Neural cell (in vitro differentiated cells): ENCODE measurements at regions not wholly inside any gene's neighbourhood (a gene's known extent, or its start where the extent isn't known, plus 50 kb on each side); places are given as distances from the start of the nearest gene placed in this dataset.

Experiments
- H2AFZ ChIP-seq: fragments of 200-600, 300-800 bp; sonication (generic), shearing (Covaris generic); 2 replicates; pipeline ENCODE4 v1.6.0; 2014; ENCODE audit warnings: low read depth, mild to moderate bottlenecking, antibody characterized with exemption, low read length, moderate library complexity
- H3F3A ChIP-seq: fragments of 200-600 bp; shearing (Covaris generic); 2 replicates; pipeline ENCODE4 v1.6.1; 2016; ENCODE audit warnings: mild to moderate bottlenecking, moderate library complexity, mixed read lengths, antibody characterized with exemption, low read length; ENCODE audit not compliant: insufficient read depth, poor library complexity, severe bottlenecking
- H3K27ac ChIP-seq: fragments of 200-600, 300-800 bp; sonication (generic), shearing (Covaris generic); 2 replicates; pipeline ENCODE4 v1.5.1; 2014; ENCODE audit warnings: mild to moderate bottlenecking, low read length, moderate library complexity
- H3K27me3 ChIP-seq: fragments of 300-800, 200-600 bp; sonication (generic), shearing (Covaris generic); 2 replicates; pipeline ENCODE4 v1.6.0; 2014; ENCODE audit warnings: mild to moderate bottlenecking, low read depth, low read length, moderate library complexity; ENCODE audit not compliant: insufficient read depth
- H3K36me3 ChIP-seq: fragments of 300-800, 200-600 bp; sonication (generic), shearing (Covaris generic); 2 replicates; pipeline ENCODE4 v1.5.1; 2014; ENCODE audit warnings: mild to moderate bottlenecking, antibody characterized with exemption, low read length, moderate library complexity; ENCODE audit not compliant: insufficient read depth
- H3K4me2 ChIP-seq: fragments of 300-800, 200-600 bp; sonication (generic), shearing (Covaris generic); 2 replicates; pipeline ENCODE4 v1.6.0; 2014; ENCODE audit warnings: mild to moderate bottlenecking, low read length
- H3K4me3 ChIP-seq: fragments of 300-800, 200-600 bp; sonication (generic), shearing (Covaris generic); 2 replicates; pipeline ENCODE4 v1.5.1; 2014; ENCODE audit warnings: mild to moderate bottlenecking, low read length, moderate library complexity
- H3K79me2 ChIP-seq: fragments of 200-600 bp; shearing (Covaris generic); replicated peaks from 2 replicates; pipeline ENCODE4 v1.6.0; 2014; ENCODE audit warnings: mild to moderate bottlenecking, low read length, moderate library complexity; ENCODE audit not compliant: insufficient read depth
- H3K9ac ChIP-seq: fragments of 300-800, 200-600 bp; sonication (generic), shearing (Covaris generic); 2 replicates; pipeline ENCODE4 v1.6.1; 2016; ENCODE audit warnings: mild to moderate bottlenecking, low read length, mixed read lengths
- H3K9me2 ChIP-seq: fragments of 200-600 bp; shearing (Covaris generic); 2 replicates; pipeline ENCODE4 v1.6.1; 2016; ENCODE audit warnings: mild to moderate bottlenecking, low read length, mixed read lengths; ENCODE audit not compliant: insufficient read depth
- H3K9me3 ChIP-seq: fragments of 200-600, 300-800 bp; sonication (generic), shearing (Covaris generic); 2 replicates; pipeline ENCODE4 v1.6.1; 2016; ENCODE audit warnings: mild to moderate bottlenecking, mixed run types, low read length, moderate library complexity, mixed read lengths
- H4K20me1 ChIP-seq: fragments of 200-600 bp; shearing (Covaris generic); 2 replicates; pipeline ENCODE4 v1.6.1; 2016; ENCODE audit warnings: mild to moderate bottlenecking, mixed run types; ENCODE audit not compliant: insufficient read depth
- EP300 ChIP-seq: fragments of 450-650 bp; conservative IDR thresholded peaks from 2 replicates; pipeline ENCODE4 v1.6.1; 2014; ENCODE audit warnings: antibody characterized with exemption, mild to moderate bottlenecking, moderate library complexity; ENCODE audit not compliant: poor library complexity, severe bottlenecking
- EZH2 ChIP-seq: fragments of 200-600, 300-800 bp; shearing (Covaris generic), sonication (generic); IDR thresholded peaks from 2 replicates; pipeline ENCODE4 v1.6.1; 2014; ENCODE audit warnings: antibody characterized with exemption, low read length, borderline replicate concordance, mild to moderate bottlenecking; ENCODE audit not compliant: insufficient read depth, poor library complexity, severe bottlenecking
- MXI1 ChIP-seq: fragments of 450-650 bp; conservative IDR thresholded peaks from 2 replicates; pipeline ENCODE4 v1.6.1; 2014; ENCODE audit warnings: antibody characterized with exemption, mild to moderate bottlenecking; ENCODE audit not compliant: poor library complexity, severe bottlenecking
- POLR2AphosphoS5 ChIP-seq: IDR thresholded peaks from 2 replicates; pipeline ENCODE4 v1.6.1; 2012
- RAD21 ChIP-seq: fragments of 450-650 bp; conservative IDR thresholded peaks from 2 replicates; pipeline ENCODE4 v1.6.1; 2014; ENCODE audit warnings: antibody characterized with exemption, mild to moderate bottlenecking, moderate library complexity
- SMC3 ChIP-seq: fragments of 450-650 bp; conservative IDR thresholded peaks from 2 replicates; pipeline ENCODE4 v1.6.1; 2014; ENCODE audit warnings: antibody characterized with exemption, mild to moderate bottlenecking, moderate library complexity; ENCODE audit not compliant: poor library complexity
- TAF1 ChIP-seq: IDR thresholded peaks from 2 replicates; pipeline ENCODE4 v1.6.1; 2012; ENCODE audit warnings: low read depth
- TF ChIP-seq, protein P1 (sequence below): IDR thresholded peaks from 2 replicates; pipeline ENCODE4 v1.6.1; 2012; ENCODE audit warnings: borderline replicate concordance
- TF ChIP-seq, protein P2 (sequence below): fragments of 450-650 bp; IDR thresholded peaks from 2 replicates; pipeline ENCODE4 v1.5.1; 2014; ENCODE audit warnings: antibody characterized with exemption, mild to moderate bottlenecking, moderate library complexity; ENCODE audit not compliant: poor library complexity, severe bottlenecking

DNA sequence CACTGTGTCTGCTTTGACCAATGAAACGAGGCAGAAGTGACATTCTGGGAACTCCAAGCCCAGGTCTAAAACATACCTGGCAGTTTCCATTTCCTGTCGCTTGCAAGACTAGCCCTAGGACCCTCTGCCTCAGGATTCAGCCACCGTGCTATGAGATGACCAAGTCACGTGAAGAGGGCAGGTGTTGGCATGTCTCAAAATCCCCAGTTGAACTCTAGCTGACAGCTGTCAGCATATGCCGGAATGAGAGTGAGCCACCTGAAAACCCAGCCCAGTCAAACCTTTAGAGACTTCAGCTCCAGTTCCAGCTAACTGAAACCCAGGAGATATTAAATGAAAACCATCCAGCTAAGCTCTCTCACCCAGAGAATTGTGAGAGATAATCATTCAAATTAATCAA, 89.9 kb upstream of the PPP1R3A start:
- no peaks in the 10 kb centered on the region for H3K27me3 ChIP-seq
- H3K4me2 ChIP-seq, result no peak overlapping the region
- H3K9ac ChIP-seq, result no peak overlapping the region
- H2AFZ ChIP-seq, result no peak overlapping the region
- H3K79me2 ChIP-seq, result no peaks in the 10 kb centered on the region
- no peak overlapping the region for H3K27ac ChIP-seq
- peaks cover 3% of the 10 kb centered on the region for H3K9me3 ChIP-seq
- no peaks in the 10 kb centered on the region for H3K9me2 ChIP-seq
- TF ChIP-seq EP300 (no peak), EZH2 (no peak)
- TF ChIP-seq, protein P1, sequence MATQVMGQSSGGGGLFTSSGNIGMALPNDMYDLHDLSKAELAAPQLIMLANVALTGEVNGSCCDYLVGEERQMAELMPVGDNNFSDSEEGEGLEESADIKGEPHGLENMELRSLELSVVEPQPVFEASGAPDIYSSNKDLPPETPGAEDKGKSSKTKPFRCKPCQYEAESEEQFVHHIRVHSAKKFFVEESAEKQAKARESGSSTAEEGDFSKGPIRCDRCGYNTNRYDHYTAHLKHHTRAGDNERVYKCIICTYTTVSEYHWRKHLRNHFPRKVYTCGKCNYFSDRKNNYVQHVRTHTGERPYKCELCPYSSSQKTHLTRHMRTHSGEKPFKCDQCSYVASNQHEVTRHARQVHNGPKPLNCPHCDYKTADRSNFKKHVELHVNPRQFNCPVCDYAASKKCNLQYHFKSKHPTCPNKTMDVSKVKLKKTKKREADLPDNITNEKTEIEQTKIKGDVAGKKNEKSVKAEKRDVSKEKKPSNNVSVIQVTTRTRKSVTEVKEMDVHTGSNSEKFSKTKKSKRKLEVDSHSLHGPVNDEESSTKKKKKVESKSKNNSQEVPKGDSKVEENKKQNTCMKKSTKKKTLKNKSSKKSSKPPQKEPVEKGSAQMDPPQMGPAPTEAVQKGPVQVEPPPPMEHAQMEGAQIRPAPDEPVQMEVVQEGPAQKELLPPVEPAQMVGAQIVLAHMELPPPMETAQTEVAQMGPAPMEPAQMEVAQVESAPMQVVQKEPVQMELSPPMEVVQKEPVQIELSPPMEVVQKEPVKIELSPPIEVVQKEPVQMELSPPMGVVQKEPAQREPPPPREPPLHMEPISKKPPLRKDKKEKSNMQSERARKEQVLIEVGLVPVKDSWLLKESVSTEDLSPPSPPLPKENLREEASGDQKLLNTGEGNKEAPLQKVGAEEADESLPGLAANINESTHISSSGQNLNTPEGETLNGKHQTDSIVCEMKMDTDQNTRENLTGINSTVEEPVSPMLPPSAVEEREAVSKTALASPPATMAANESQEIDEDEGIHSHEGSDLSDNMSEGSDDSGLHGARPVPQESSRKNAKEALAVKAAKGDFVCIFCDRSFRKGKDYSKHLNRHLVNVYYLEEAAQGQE, result no peak
- H3K36me3 ChIP-seq, result no peaks in the 10 kb centered on the region
- no peaks in the 10 kb centered on the region for H4K20me1 ChIP-seq
- H3K4me3 ChIP-seq, result no peak overlapping the region
- H3F3A ChIP-seq, result no peaks in the 10 kb centered on the region

DNA sequence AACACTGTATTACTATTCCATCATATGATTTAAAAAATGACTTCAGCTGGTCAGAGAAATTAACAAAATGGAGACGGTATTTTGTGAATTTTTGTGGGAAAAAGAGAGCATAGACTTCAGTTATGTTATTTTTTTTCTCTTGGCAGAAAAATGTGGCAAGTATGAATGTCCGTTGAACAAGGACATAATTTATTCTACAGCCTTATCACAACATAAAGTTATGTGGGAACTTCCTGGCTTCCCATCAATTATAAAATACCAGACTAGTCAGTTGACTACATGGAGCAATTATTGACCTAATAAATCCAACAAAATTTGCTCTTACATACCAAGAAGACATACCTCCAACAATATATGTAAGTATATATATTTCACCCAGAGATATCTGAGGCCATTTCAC, 88.6 kb upstream of the PPP1R3A start:
- H2AFZ ChIP-seq, result no peak overlapping the region
- no peak overlapping the region for H3K9ac ChIP-seq
- no peak overlapping the region for H3K4me2 ChIP-seq
- H3K27me3 ChIP-seq, result no peaks in the 10 kb centered on the region
- TF ChIP-seq EP300, result no peak
- no peak for TF ChIP-seq POLR2AphosphoS5
- no peak for TF ChIP-seq EZH2
- TF ChIP-seq, protein P2, sequence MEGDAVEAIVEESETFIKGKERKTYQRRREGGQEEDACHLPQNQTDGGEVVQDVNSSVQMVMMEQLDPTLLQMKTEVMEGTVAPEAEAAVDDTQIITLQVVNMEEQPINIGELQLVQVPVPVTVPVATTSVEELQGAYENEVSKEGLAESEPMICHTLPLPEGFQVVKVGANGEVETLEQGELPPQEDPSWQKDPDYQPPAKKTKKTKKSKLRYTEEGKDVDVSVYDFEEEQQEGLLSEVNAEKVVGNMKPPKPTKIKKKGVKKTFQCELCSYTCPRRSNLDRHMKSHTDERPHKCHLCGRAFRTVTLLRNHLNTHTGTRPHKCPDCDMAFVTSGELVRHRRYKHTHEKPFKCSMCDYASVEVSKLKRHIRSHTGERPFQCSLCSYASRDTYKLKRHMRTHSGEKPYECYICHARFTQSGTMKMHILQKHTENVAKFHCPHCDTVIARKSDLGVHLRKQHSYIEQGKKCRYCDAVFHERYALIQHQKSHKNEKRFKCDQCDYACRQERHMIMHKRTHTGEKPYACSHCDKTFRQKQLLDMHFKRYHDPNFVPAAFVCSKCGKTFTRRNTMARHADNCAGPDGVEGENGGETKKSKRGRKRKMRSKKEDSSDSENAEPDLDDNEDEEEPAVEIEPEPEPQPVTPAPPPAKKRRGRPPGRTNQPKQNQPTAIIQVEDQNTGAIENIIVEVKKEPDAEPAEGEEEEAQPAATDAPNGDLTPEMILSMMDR, result no peak
- TF ChIP-seq TAF1, result no peak
- TF ChIP-seq, protein P1, result no peak
- no peak for TF ChIP-seq RAD21
- TF ChIP-seq SMC3, result no peak
- no peak for TF ChIP-seq MXI1
- H3K27ac ChIP-seq, result peak overlapping the region; percentile 26
- no peaks in the 10 kb centered on the region for H3F3A ChIP-seq
- H3K79me2 ChIP-seq, result no peaks in the 10 kb centered on the region
- H3K36me3 ChIP-seq, result no peaks in the 10 kb centered on the region
- H3K9me2 ChIP-seq, result no peaks in the 10 kb centered on the region
- peaks cover 6% of the 10 kb centered on the region for H3K9me3 ChIP-seq
- no peak overlapping the region for H3K4me3 ChIP-seq
- H4K20me1 ChIP-seq, result no peaks in the 10 kb centered on the region
